Ovary (tissue), 7 donors: ENCODE measurements at regions not wholly inside any gene's neighbourhood (a gene's known extent, or its start where the extent isn't known, plus 50 kb on each side); places are given as distances from the start of the nearest gene placed in this dataset.

Source experiments
- DNase-seq, 5 donors: peaks; one replicate each; pipeline ENCODE4 v3.0.0-alpha.2; 2019 to 2020
- H3K27ac ChIP-seq, 2 donors: fragments of 200-600 bp; one replicate each; pipeline versions ENCODE4 v1.5.1 to v1.8.0; 2019 to 2022
- H3K27me3 ChIP-seq: fragments of 200-600 bp; one replicate; pipeline ENCODE4 v1.8.0; 2022
- H3K36me3 ChIP-seq: fragments of 200-600 bp; sonication (generic); one replicate; pipeline ENCODE4 v1.5.1; 2019
- H3K4me1 ChIP-seq: one replicate; pipeline ENCODE4 v1.8.1; 2013; ENCODE audit warnings: mild to moderate bottlenecking, moderate library complexity; ENCODE audit not compliant: insufficient read depth
- H3K4me3 ChIP-seq: fragments of 200-600 bp; sonication (generic); one replicate; pipeline ENCODE4 v1.5.1; 2017
- H3K9me3 ChIP-seq, 2 donors: fragments of 200-600 bp in 1 of 2; sonication (generic) in 1 of 2; one replicate each; pipeline versions ENCODE4 v1.5.1 to v1.8.1; 2013 to 2019; ENCODE audit warnings: mild to moderate bottlenecking in 1 of 2, moderate library complexity in 1 of 2
- CTCF ChIP-seq, 3 donors: fragments of 450-650 bp in 2 of 3; fragments of 200-600 bp in 1 of 3; IDR thresholded peaks; one replicate each; pipeline versions ENCODE4 v1.5.1 to v1.8.0; 2016 to 2022; ENCODE audit warnings: antibody characterized with exemption in 3 of 3, mild to moderate bottlenecking in 1 of 3
- EP300 ChIP-seq: sonication (generic); formaldehyde crosslinking; IDR thresholded peaks from one replicate; pipeline ENCODE4 v1.6.1; 2017; ENCODE audit warnings: antibody characterized with exemption
- POLR2A ChIP-seq: fragments of 450-650 bp; IDR thresholded peaks from one replicate; pipeline ENCODE4 v1.6.1; 2017; ENCODE audit warnings: antibody characterized with exemption, mild to moderate bottlenecking, moderate library complexity
- WGBS, 3 donors: extraction: QIAGEN DNeasy Blood & Tissue Kit in 1 of 3; methylation state at CpG; one replicate each; pipeline versions ENCODE4 v1.1.5 to v1.1.7; 2013 to 2017; 5-methylcytosine and 5-hydroxymethylcytosine counted together
- intact Hi-C, 4 donors: fragments of 100-400 bp; cut with DNase I; formaldehyde crosslinking; loops; one replicate each; pipeline versions ENCODE4 v1.11.0 to v1.15.1; 2022 to 2023
- donor health status: DM: no; HTN: no; CAD: no; lungs with moderate emphysema.
- donor health status: DM: no; HTN: no; CAD: no.
- donor health status: Bipolar disorder and iron deficiency.
- donor health status: DM: no; HTN: no; CAD: no.
- donor health status: DM: yes; HTN: yes; CAD: no.

DNA sequence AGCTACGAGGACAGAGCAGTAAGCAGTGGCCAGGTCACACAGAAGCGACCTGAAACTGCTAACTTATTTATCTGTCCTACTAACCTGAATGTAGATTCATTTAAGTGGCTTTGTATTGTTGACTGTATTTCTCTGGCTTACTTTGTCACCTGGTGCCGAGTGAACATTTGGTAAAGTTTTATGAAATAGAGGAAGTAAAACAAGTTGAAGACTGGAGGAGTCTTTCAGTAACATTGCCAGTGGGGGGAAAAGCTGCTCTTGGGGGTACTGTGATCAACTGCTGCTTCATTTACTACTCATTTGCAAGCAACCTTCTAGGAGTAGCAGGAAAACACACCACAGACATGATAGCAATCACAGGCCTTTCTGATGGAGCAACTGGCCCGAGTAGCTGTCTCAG is 615.0 kb downstream of the FGF9 start:
- Histone ChIP-seq H3K36me3 (no peaks in the 10 kb centered on the region), H3K27ac (no peak overlapping the region), H3K9me3 (no peaks in the 10 kb centered on the region), H3K27me3 (no peaks in the 10 kb centered on the region), H3K4me3 (no peak overlapping the region), H3K4me1 (no peaks in the 10 kb centered on the region)
- no peak for TF ChIP-seq EP300
- TF ChIP-seq POLR2A: no peak
- no peak for TF ChIP-seq CTCF (IDR thresholded peaks at IDR 0.05)
- DNase-seq: no peak
- intact Hi-C loops: no loop called here
- 86 to 95% (median 91%) methylated on average over 4 of the region's 4 CpGs for WGBS, 3 donors

- Histone ChIP-seq H3K27ac (no peak overlapping the region), H3K9me3 (no peaks in the 10 kb centered on the region), H3K4me3 (no peak overlapping the region), H3K27me3 (no peaks in the 10 kb centered on the region), H3K36me3 (no peaks in the 10 kb centered on the region), H3K4me1 (no peaks in the 10 kb centered on the region)
- intact Hi-C loops: no loop called here
- no peak for DNase-seq
- TF ChIP-seq POLR2A (no peak), EP300 (no peak), CTCF (IDR thresholded peaks at IDR 0.05) (no peak)
- WGBS, 3 donors: 73 to 85% (median 81%) methylated on average over 4 of the region's 4 CpGs
Observed at GRCh38 chr13:22286338-22286737, 615.5 kb downstream of the FGF9 start.

DNA sequence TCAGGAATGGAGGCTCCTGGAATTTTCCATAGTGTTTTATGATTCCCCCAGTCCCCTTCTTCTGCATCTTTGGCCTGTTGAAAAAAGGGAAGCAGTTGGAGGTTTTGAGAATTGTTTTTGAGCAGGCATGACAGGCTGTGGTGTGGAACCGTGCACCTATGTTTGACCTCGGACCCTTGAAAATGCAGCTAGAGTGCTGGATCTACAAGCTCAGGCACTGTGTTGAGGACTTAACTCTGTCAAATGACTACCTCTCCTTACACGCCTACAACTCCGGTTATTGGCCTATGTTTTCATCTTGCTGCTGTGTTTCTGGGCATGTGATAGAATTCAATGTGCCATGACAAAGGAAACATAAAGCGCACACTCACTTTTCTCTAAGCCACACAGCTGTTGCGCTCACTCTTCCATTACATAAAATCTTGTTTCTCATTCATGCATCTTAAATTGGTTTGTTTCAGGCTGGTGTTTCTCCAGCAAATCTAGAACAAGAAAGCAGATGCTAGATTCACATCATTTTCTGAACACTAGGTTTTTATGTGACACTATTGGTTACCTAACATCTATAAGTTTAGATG is 616.6 kb downstream of the FGF9 start:
- no peaks in the 10 kb centered on the region for H3K9me3 ChIP-seq
- no peak overlapping the region for H3K27ac ChIP-seq
- H3K4me3 ChIP-seq: no peak overlapping the region
- WGBS, 3 donors: 96 to 97% (median 97%) methylated on average over 6 of the region's 6 CpGs
- H3K4me1 ChIP-seq: no peaks in the 10 kb centered on the region
- DNase-seq: no peak
- H3K27me3 ChIP-seq: no peaks in the 10 kb centered on the region
- no peak for TF ChIP-seq EP300
- TF ChIP-seq POLR2A: no peak
- TF ChIP-seq CTCF (IDR thresholded peaks at IDR 0.05): no peak
- no peaks in the 10 kb centered on the region for H3K36me3 ChIP-seq
- intact Hi-C loops: no loop called here

DNA sequence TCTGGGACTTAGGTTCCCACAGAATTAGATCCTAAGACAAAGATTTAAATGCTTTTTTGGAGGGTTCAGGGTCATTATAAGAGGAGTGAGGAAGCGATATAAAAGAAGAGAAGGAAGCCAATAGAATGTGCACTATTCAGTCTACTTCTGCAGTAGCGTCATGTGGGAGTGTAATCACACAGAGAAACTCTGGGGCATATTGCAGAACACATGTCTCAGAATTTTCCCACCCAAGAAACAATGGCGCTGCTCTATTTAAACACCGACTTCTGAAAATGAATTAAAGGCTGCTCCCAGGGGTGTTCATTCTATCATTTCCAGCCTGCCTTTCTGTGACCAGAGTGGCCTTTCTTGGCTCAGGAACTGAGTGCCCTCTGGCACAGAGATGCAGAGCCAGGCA is 617.6 kb downstream of the FGF9 start:
- Histone ChIP-seq H3K4me1 (no peaks in the 10 kb centered on the region), H3K4me3 (no peak overlapping the region), H3K36me3 (no peaks in the 10 kb centered on the region), H3K27me3 (no peaks in the 10 kb centered on the region), H3K27ac (no peak overlapping the region), H3K9me3 (no peaks in the 10 kb centered on the region)
- 79 to 96% (median 93%) methylated on average over 4 of the region's 4 CpGs for WGBS, 3 donors
- intact Hi-C loops: no loop called here
- no peak for TF ChIP-seq EP300
- no peak for TF ChIP-seq POLR2A
- no peak for TF ChIP-seq CTCF (IDR thresholded peaks at IDR 0.05)
- no peak for DNase-seq
